Endothelial cell of hepatic sinusoid (primary cell): ENCODE measurements at regions not wholly inside any gene's neighbourhood (a gene's known extent, or its start where the extent isn't known, plus 50 kb on each side); places are given as distances from the start of the nearest gene placed in this dataset.

ENCODE experiments used
- in situ Hi-C: cut with HindIII; loops from 2 replicates; pipeline ENCODE4 v1.10.0; 2017; ENCODE audit warnings: low sequenced_read_pairs

- in situ Hi-C loops: no loop called here
Observed at GRCh38 chr7:94261067-94261466, 133.6 kb upstream of the COL1A2 start.

GRCh38 chr7:94264756-94265155, 129.9 kb upstream of the COL1A2 start:
- in situ Hi-C loops: no loop called here

- in situ Hi-C loops: no loop called here
Observed at GRCh38 chr7:94265456-94265855, 129.2 kb upstream of the COL1A2 start.

- in situ Hi-C loops: no loop called here
Observed at GRCh38 chr7:94266238-94266644, 128.5 kb upstream of the COL1A2 start.

- in situ Hi-C loops: no loop called here
Observed at GRCh38 chr7:94270772-94271171, 123.9 kb upstream of the COL1A2 start.

- in situ Hi-C loops: no loop called here
Observed at GRCh38 chr7:94272821-94273583, 121.7 kb upstream of the COL1A2 start.

GRCh38 chr7:94274828-94275227, 119.9 kb upstream of the COL1A2 start:
- in situ Hi-C loops: no loop called here

GRCh38 chr7:94276027-94276426, 118.7 kb upstream of the COL1A2 start:
- in situ Hi-C loops: no loop called here

GRCh38 chr7:94276795-94277194, 117.9 kb upstream of the COL1A2 start:
- in situ Hi-C loops: no loop called here

GRCh38 chr7:94277236-94277635, 117.5 kb upstream of the COL1A2 start:
- in situ Hi-C loops: no loop called here

GRCh38 chr7:94280851-94281250, 113.8 kb upstream of the COL1A2 start:
- in situ Hi-C loops: loop anchor here (10.0 kb wide), 1 partner anchor 124 kb away; no protein-coding TSS in a partner anchor

GRCh38 chr7:94284104-94284503, 110.6 kb upstream of the COL1A2 start:
- in situ Hi-C loops: loop anchor here (10.0 kb wide), 1 partner anchor 121 kb away; no protein-coding TSS in a partner anchor

- in situ Hi-C loops: loop anchor here (10.0 kb wide), 1 partner anchor 119 kb away; no protein-coding TSS in a partner anchor
Observed at GRCh38 chr7:94286111-94286510, 108.6 kb upstream of the COL1A2 start.

GRCh38 chr7:94288096-94288495, 106.6 kb upstream of the COL1A2 start:
- in situ Hi-C loops: loop anchor here (10.0 kb wide), 1 partner anchor 117 kb away; no protein-coding TSS in a partner anchor

GRCh38 chr7:94289071-94289470, 105.6 kb upstream of the COL1A2 start:
- in situ Hi-C loops: loop anchor here (10.0 kb wide), 1 partner anchor 116 kb away; no protein-coding TSS in a partner anchor

GRCh38 chr7:94294471-94295131, 100.1 kb upstream of the COL1A2 start:
- in situ Hi-C loops: no loop called here

GRCh38 chr7:94295850-94296249, 98.8 kb upstream of the COL1A2 start:
- in situ Hi-C loops: no loop called here

GRCh38 chr7:94296881-94297280, 97.8 kb upstream of the COL1A2 start:
- in situ Hi-C loops: no loop called here

- in situ Hi-C loops: no loop called here
Observed at GRCh38 chr7:94297397-94297838, 97.3 kb upstream of the COL1A2 start.

GRCh38 chr7:94298943-94299342, 95.8 kb upstream of the COL1A2 start:
- in situ Hi-C loops: no loop called here

GRCh38 chr7:94300176-94300835, 94.4 kb upstream of the COL1A2 start:
- in situ Hi-C loops: no loop called here
